ENCODE measurements at regions not wholly inside any gene's neighbourhood (a gene's known extent, or its start where the extent isn't known, plus 50 kb on each side); places are given as distances from the start of the nearest gene placed in this dataset.

DNA sequence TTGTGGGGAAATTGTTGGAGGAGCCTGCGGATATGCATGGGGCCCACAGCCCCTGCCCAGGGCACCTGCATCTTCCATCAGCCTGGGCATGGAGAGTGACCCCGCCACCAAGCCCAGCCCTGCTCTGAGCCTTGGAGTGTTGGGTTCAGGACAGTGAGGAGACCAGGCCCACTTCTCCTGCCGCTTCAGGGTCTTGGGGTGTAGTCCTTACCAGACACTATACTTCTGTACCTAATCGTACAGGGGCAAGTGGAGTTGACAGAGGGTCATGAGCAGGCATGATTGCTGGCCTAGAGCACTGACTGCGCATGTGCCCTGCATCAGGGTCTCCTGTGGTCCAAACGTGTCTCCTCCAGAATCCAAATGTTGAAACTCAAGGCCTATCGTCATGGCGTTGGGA, 108.9 kb upstream of the ZNF236 start:
- TF ChIP-seq ELF4 (IDR thresholded peaks at IDR 0.05): no peak
- no peak for TF ChIP-seq ARNT (IDR thresholded peaks at IDR 0.05)
- no peak for TF ChIP-seq FOXM1 (IDR thresholded peaks at IDR 0.05; ENCODE audit: borderline replicate concordance)
- TF ChIP-seq CTBP1 (IDR thresholded peaks at IDR 0.05; ENCODE audit: borderline replicate concordance): no peak
- no peak for TF ChIP-seq SP1 (IDR thresholded peaks at IDR 0.05)
- no peak for TF ChIP-seq TARDBP (IDR thresholded peaks at IDR 0.05)
- TF ChIP-seq NFRKB (IDR thresholded peaks at IDR 0.05): no peak
- TF ChIP-seq SUZ12 (IDR thresholded peaks at IDR 0.05): no peak
- no peak for TF ChIP-seq PKNOX1 (IDR thresholded peaks at IDR 0.05)
- no peak for TF ChIP-seq BHLHE40 (IDR thresholded peaks at IDR 0.05; ENCODE audit: borderline replicate concordance)
- no peak for TF ChIP-seq LEF1 (IDR thresholded peaks at IDR 0.05; ENCODE audit: borderline replicate concordance)
- no peak for TF ChIP-seq FOXA1 (IDR thresholded peaks at IDR 0.05)
- no peak for TF ChIP-seq FOXK2 (IDR thresholded peaks at IDR 0.05)
- no peak for TF ChIP-seq L3MBTL2 (conservative IDR thresholded peaks at IDR 0.05)
